HG03354 (cell line): ENCODE measurements at regions not wholly inside any gene's neighbourhood (a gene's known extent, or its start where the extent isn't known, plus 50 kb on each side); places are given as distances from the start of the nearest gene placed in this dataset.

Source experiments
- ATAC-seq: cut with Tn5 transposase; IDR thresholded peaks from one replicate; pipeline ENCODE4 v1.9.1; 2021; ENCODE audit warnings: mild to moderate bottlenecking; ENCODE audit not compliant: unreplicated experiment, poor library complexity, severe bottlenecking

DNA sequence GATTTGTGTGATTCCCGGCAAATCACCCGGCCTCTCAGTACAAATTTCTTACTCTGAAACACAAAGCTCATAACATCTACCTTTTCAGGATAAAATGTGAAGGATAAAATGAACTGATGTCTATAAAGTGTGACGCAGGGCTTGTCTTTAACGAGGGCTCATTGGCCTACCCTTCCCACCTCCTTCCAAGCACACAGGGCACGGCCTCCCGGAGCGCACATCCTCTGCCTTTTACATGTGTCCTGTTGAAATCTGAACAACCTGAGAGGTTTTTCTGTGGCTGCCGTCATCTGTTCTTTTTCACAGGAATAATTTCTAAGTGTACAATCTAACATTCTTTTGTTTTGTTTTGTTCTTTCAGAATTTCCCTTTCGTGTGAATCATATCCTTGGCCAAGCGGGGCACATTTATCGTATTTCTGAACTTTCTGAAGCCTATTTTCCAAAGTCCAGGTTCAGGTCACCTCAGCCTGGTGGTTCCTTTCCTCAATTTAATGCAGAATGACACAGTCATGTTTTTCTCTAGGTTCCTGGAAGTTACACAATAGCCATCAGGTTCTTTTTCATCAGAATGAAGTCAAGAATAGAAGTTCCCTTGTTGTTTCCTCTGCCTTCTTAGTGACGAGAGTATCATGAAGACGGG, 53.1 kb upstream of the SPRY1 start:
- no peak for ATAC-seq

DNA sequence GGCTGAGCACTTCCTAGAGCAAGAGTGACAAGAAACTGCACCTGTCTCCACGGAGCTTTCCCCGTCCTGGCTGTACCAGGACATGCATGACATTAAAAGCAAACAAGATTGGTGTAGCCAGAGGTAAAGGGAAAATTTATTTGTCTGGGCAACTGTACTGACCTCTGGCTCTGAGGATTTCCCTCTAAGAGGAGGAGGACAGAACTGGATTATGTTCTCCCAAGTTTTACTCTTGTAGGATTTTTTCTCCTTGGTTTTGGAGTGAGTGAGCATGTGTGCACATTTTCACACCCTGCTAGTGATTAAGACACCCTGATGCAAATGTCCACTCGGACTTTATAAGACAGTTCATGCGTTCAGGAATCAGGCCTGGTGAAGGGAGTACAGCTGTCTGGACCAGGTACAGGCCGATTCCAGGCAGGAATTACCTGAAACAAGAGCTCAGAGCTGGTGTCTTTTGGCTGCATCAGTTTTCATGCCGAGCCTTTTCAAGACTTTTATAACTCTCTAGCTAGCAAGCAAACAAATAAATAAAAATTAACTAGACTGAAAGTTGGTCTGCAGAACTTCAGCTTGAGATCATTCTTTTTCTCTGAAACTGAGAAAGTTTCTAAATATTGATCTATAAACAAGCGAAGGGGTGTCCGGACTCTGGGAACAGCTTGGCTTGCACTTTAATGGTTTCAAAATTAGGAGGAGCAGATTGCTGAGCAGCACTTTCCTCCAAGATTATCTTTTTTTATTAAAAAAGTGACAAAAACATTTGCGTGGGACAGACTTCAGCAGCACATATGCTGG, 51.3 kb upstream of the SPRY1 start:
- ATAC-seq, result peak; percentile 51

DNA sequence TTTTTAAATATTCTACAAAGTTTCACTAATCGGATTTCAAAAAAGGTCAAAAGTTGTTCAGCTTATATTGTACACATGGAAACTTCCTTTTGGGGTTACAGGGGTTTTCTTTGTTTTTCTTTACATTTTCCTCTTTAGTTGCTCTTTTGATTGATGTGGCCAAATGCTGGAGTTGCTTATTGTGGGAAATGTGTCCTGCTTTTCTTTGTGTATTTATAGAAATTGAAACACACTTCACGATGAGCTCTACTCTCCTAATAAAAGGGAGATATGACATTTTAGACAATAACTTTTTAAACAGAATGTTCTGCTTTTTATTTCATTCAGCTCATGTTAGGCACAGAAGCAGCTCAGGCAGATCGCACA, 50.7 kb upstream of the SPRY1 start:
- ATAC-seq, result no peak

DNA sequence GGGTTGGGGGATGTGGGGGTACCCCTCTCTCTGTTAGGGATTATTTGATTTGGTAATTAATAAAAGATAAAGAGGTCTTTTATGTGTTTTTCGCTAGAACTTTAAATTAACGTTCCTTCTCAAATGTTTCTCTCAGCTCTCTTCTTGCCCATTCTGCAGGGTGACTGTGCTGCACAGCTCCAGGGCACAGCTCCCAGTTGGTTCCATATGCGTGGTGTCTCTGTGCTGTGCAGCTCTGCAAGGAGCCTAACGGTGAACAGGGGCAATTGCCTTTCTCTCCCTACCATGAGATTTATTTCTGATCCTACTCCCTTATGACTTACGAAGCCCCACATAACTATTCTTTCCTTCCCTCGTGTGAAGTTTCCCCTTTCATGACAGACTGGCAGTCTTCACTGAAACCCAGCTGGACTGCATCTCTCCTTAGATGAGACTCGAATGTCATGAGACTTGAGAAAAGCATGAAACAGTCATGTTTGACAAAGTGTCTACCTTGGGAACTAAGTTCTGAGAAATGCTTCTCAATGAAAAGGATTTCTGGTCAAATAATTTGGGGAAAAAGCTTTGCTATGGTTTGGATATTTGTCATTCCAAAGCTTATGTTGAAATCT, 50.2 kb upstream of the SPRY1 start:
- peak; percentile 43 for ATAC-seq
